ENCODE measurements at regions not wholly inside any gene's neighbourhood (a gene's known extent, or its start where the extent isn't known, plus 50 kb on each side); places are given as distances from the start of the nearest gene placed in this dataset.
"Not testable (repeated sequence)": the region's sequence is repeated elsewhere in the genome, so short reads cannot be mapped to it uniquely, and the experiment has no call there.

DNA sequence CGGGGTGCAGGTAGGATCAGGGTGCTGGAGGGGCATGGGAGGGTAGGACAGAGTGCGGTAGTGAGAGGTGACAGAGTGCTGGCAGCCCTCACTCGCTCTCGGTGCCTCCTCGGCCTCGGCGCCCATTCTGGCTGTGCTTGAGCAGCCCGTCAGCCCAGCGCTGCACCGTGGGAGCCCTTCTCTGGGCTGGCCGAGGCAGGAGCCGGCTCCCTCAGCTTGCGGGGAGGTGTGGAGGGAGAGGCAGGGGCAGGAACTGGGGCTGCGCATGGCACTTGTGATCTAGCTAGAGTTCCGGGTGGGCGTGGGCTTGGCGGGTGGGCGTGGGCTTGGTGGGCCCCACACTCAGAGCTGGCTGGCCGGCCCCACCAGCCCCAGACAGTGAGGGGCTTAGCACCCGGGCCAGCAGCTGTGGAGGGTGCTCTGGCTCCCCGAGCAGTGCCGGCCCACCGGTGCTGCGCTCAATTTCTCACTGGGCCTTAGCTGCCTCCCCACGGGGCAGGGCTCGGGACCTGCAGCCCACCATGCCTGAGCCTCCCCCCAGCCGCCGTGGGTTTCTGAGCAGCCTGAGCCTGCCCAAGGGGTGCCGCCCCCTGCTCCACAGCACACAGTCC lies 112.8 kb upstream of the DUSP22 start (continued):
- TF ChIP-seq WRNIP1 (IDR thresholded peaks at IDR 0.05; ENCODE audit: borderline replicate concordance, low read depth, low read length) (no peak), CBFB (IDR thresholded peaks at IDR 0.05; ENCODE audit: low read depth) (no peak)

GRCh38 chr6:180091-180694 lies 112.1 kb upstream of the DUSP22 start:
- DNase-seq (ENCODE audit: low read depth, low spot score); H3K79me2 ChIP-seq (ENCODE audit: control insufficient read depth, insufficient read depth, low read length); POLR2A ChIA-PET; H3K4me3 ChIP-seq; H3K9me3 ChIP-seq (replicated peaks; ENCODE audit: control insufficient read depth, insufficient read depth, low read length); H3K27me3 ChIP-seq (replicated peaks in 1 of 2; ENCODE audit: control insufficient read depth in 2 of 2, insufficient read depth in 2 of 2, low read length in 1 of 2); H3K9ac ChIP-seq (ENCODE audit: control insufficient read depth, insufficient read depth, low read length); H4K20me1 ChIP-seq (ENCODE audit: control insufficient read depth, insufficient read depth); ATAC-seq; FAIRE-seq; H3K36me3 ChIP-seq (ENCODE audit: control insufficient read depth in 2 of 2, insufficient read depth in 2 of 2, low read length in 1 of 2); in situ Hi-C loops (cut with MboI); H2AFZ ChIP-seq (ENCODE audit: control insufficient read depth, low read depth, low read length); BruUV-seq (replicated peaks); intact Hi-C loops (cut with micrococcal nuclease; ENCODE audit: unreplicated experiment): not testable (repeated sequence)
- Histone ChIP-seq H3K4me1 (ENCODE audit: control insufficient read depth, insufficient read depth, low read length) (peaks cover 29% of the 10 kb centered on the region), H3K27ac (ENCODE audit: control insufficient read depth, insufficient read depth) (peak overlapping the region; percentile 82), H3K4me2 (ENCODE audit: control insufficient read depth, insufficient read depth) (peak overlapping the region; percentile 49; the same call in 1 of the 2 replicates)
- peak; percentile 66 for TF ChIP-seq NFYB (IDR thresholded peaks at IDR 0.05; ENCODE audit: insufficient read depth, low read depth, low read length)
- 80% methylated on average over 10 of the region's 13 CpGs for WGBS (ENCODE audit: insufficient coverage, insufficient replicate concordance, low lambda C conversion rate, missing lambda C conversion rate)
- RAD21 ChIA-PET (ENCODE audit: unreplicated experiment): interaction anchor here (1.0 to 1.9 kb wide), 5 partner anchors 9 to 38 kb away, joined by 3 to 7 read pairs (median 4); no protein-coding TSS in a partner anchor
- CTCF ChIA-PET: interaction anchor here (1.2 to 2.2 kb wide), 8 partner anchors 9 to 413 kb away, joined by 3 to 15 read pairs (median 6); no protein-coding TSS in a partner anchor
- SMC1A ChIA-PET (ENCODE audit: uncharacterized antibody, unreplicated experiment): interaction anchor here (1.0 to 25.0 kb wide), 7 partner anchors 9 to 148 kb away, joined by 3 to 748 read pairs (median 4); no protein-coding TSS in a partner anchor
